NCI-H524 (cell line): ENCODE measurements at regions not wholly inside any gene's neighbourhood (a gene's known extent, or its start where the extent isn't known, plus 50 kb on each side); places are given as distances from the start of the nearest gene placed in this dataset.

Experiments used
- DNase-seq, 2 experiments: peaks; one replicate each; lab custom pipeline; 2025; lab: John Stamatoyannopoulos, UW

DNA sequence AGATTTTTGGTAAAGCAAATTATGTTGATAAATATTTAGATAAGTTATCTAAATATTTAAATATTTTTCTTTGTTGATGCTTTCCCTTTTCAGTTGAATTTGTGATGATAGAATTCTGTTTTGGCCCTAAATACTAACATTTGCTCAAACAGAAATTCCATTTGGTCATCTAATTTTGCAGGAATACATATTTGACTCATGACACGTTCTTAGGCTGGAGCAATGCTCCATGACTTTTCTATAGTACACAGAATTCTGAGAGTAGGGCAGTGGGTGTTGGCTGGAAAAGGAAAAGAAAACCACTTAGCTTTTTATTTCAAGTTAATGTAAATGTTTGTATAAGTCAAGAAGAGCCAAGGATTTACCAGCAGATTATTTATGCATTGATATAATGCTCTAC lies 58.6 kb upstream of the GK2 start:
- DNase-seq = no peak
